Testis (tissue), 2 donors: ENCODE measurements at regions not wholly inside any gene's neighbourhood (a gene's known extent, or its start where the extent isn't known, plus 50 kb on each side); places are given as distances from the start of the nearest gene placed in this dataset.

Source experiments
- POLR2A ChIP-seq: fragments of 450-650 bp; IDR thresholded peaks from one replicate; pipeline ENCODE4 v1.6.1; 2017; ENCODE audit warnings: antibody characterized with exemption, mild to moderate bottlenecking, moderate library complexity
- TF ChIP-seq, protein P1 (sequence below), 3 experiments: fragments of 450-650 bp in 2 of 3; fragments of 200-600 bp in 1 of 3; sonication (generic) in 1 of 3; IDR thresholded peaks; one replicate each; pipeline ENCODE4 v1.5.1; 2016 to 2019; ENCODE audit warnings: antibody characterized with exemption in 3 of 3, mild to moderate bottlenecking in 2 of 3, moderate library complexity in 1 of 3

DNA sequence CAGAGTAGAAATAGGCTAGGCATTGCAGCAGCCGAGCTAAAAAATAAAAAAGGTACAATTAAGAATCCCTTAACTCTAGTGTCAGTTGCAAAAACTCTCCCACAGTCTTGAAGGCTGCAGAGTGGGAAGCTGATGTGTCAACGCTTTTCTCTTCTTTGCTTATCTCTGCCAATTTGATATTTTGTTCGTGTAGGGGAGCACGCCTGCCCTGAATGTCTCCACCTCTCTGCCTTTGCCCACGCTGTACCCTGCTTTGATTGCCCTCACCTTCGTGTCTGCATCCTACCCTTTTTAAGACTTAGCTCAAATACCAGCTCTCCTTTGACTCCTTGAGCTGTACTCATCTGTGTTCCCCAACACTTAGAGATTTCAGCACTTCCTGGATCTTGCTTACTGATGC lies 155.4 kb upstream of the CADPS start:
- TF ChIP-seq, protein P1, sequence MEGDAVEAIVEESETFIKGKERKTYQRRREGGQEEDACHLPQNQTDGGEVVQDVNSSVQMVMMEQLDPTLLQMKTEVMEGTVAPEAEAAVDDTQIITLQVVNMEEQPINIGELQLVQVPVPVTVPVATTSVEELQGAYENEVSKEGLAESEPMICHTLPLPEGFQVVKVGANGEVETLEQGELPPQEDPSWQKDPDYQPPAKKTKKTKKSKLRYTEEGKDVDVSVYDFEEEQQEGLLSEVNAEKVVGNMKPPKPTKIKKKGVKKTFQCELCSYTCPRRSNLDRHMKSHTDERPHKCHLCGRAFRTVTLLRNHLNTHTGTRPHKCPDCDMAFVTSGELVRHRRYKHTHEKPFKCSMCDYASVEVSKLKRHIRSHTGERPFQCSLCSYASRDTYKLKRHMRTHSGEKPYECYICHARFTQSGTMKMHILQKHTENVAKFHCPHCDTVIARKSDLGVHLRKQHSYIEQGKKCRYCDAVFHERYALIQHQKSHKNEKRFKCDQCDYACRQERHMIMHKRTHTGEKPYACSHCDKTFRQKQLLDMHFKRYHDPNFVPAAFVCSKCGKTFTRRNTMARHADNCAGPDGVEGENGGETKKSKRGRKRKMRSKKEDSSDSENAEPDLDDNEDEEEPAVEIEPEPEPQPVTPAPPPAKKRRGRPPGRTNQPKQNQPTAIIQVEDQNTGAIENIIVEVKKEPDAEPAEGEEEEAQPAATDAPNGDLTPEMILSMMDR (IDR thresholded peaks at IDR 0.05): no peak
- TF ChIP-seq POLR2A: no peak
